ENCODE measurements at regions not wholly inside any gene's neighbourhood (a gene's known extent, or its start where the extent isn't known, plus 50 kb on each side); places are given as distances from the start of the nearest gene placed in this dataset.
"Not testable (repeated sequence)": the region's sequence is repeated elsewhere in the genome, so short reads cannot be mapped to it uniquely, and the experiment has no call there.

GRCh38 chr3:118144919-118145318 is 889.7 kb downstream of the IGSF11 start:
- Histone ChIP-seq H3K27me3 (ENCODE audit: insufficient read depth, low read length) (no peaks in the 10 kb centered on the region), H3K36me3 (ENCODE audit: insufficient read depth, low read depth, low read length) (no peaks in the 10 kb centered on the region), H3K4me1 (ENCODE audit: insufficient read depth, low read length) (no peaks in the 10 kb centered on the region), H3K27ac (ENCODE audit: low read length) (no peak overlapping the region), H3K9me3 (ENCODE audit: insufficient read depth, low read depth, low read length) (peaks cover 10% of the 10 kb centered on the region), H3K4me3 (ENCODE audit: low read length) (no peak overlapping the region), H3K9ac (ENCODE audit: low read depth, low read length) (no peak overlapping the region)

GRCh38 chr3:118146658-118147375 is 887.8 kb downstream of the IGSF11 start:
- H3K36me3 ChIP-seq (ENCODE audit: insufficient read depth, low read depth, low read length): no peaks in the 10 kb centered on the region
- no peak overlapping the region for H3K4me3 ChIP-seq (ENCODE audit: low read length)
- H3K4me1 ChIP-seq (ENCODE audit: insufficient read depth, low read length): no peaks in the 10 kb centered on the region
- H3K27ac ChIP-seq (ENCODE audit: low read length): no peak overlapping the region
- H3K9ac ChIP-seq (ENCODE audit: low read depth, low read length): no peak overlapping the region
- H3K9me3 ChIP-seq (ENCODE audit: insufficient read depth, low read depth, low read length): peaks cover 24% of the 10 kb centered on the region
- H3K27me3 ChIP-seq (ENCODE audit: insufficient read depth, low read length): no peaks in the 10 kb centered on the region

GRCh38 chr3:118151164-118151563 is 883.5 kb downstream of the IGSF11 start:
- Histone ChIP-seq H3K27ac (ENCODE audit: low read length) (no peak overlapping the region), H3K4me1 (ENCODE audit: insufficient read depth, low read length) (no peaks in the 10 kb centered on the region), H3K4me3 (ENCODE audit: low read length) (no peak overlapping the region), H3K27me3 (ENCODE audit: insufficient read depth, low read length) (no peaks in the 10 kb centered on the region), H3K9me3 (ENCODE audit: insufficient read depth, low read depth, low read length) (peaks cover 32% of the 10 kb centered on the region), H3K36me3 (ENCODE audit: insufficient read depth, low read depth, low read length) (no peaks in the 10 kb centered on the region), H3K9ac (ENCODE audit: low read depth, low read length) (no peak overlapping the region)

- H3K4me1 ChIP-seq (ENCODE audit: insufficient read depth, low read length); H3K27ac ChIP-seq (ENCODE audit: low read length); H3K4me3 ChIP-seq (ENCODE audit: low read length); H3K9ac ChIP-seq (ENCODE audit: low read depth, low read length); H3K36me3 ChIP-seq (ENCODE audit: insufficient read depth, low read depth, low read length); H3K27me3 ChIP-seq (ENCODE audit: insufficient read depth, low read length): not testable (repeated sequence)
- H3K9me3 ChIP-seq (ENCODE audit: insufficient read depth, low read depth, low read length): peaks cover 16% of the 10 kb centered on the region
These were observed 871.7 kb downstream of the IGSF11 start for GRCh38 chr3:118162627-118163588.

- Histone ChIP-seq H3K4me1 (ENCODE audit: insufficient read depth, low read length) (peaks cover 5% of the 10 kb centered on the region; the same call in 1 of the 2 replicates), H3K9ac (ENCODE audit: low read depth, low read length) (no peak overlapping the region), H3K27ac (ENCODE audit: low read length) (no peak overlapping the region), H3K4me3 (ENCODE audit: low read length) (no peak overlapping the region), H3K27me3 (ENCODE audit: insufficient read depth, low read length) (no peaks in the 10 kb centered on the region), H3K9me3 (ENCODE audit: insufficient read depth, low read depth, low read length) (peaks cover 15% of the 10 kb centered on the region), H3K36me3 (ENCODE audit: insufficient read depth, low read depth, low read length) (no peaks in the 10 kb centered on the region)
These were observed 869.2 kb downstream of the IGSF11 start for GRCh38 chr3:118165413-118165812.

GRCh38 chr3:118167571-118167970 is 867.1 kb downstream of the IGSF11 start:
- H3K36me3 ChIP-seq (ENCODE audit: insufficient read depth, low read depth, low read length): no peaks in the 10 kb centered on the region
- no peak overlapping the region for H3K27ac ChIP-seq (ENCODE audit: low read length)
- H3K27me3 ChIP-seq (ENCODE audit: insufficient read depth, low read length): no peaks in the 10 kb centered on the region
- H3K9ac ChIP-seq (ENCODE audit: low read depth, low read length): no peak overlapping the region
- peaks cover 5% of the 10 kb centered on the region; the same call in 1 of the 2 replicates for H3K4me1 ChIP-seq (ENCODE audit: insufficient read depth, low read length)
- H3K4me3 ChIP-seq (ENCODE audit: low read length): no peak overlapping the region
- peaks cover 6% of the 10 kb centered on the region for H3K9me3 ChIP-seq (ENCODE audit: insufficient read depth, low read depth, low read length)

- no peak overlapping the region for H3K4me3 ChIP-seq (ENCODE audit: low read length)
- H3K27me3 ChIP-seq (ENCODE audit: insufficient read depth, low read length): no peaks in the 10 kb centered on the region
- H3K27ac ChIP-seq (ENCODE audit: low read length): no peak overlapping the region
- H3K4me1 ChIP-seq (ENCODE audit: insufficient read depth, low read length): peaks cover 5% of the 10 kb centered on the region; the same call in 1 of the 2 replicates
- no peak overlapping the region for H3K9ac ChIP-seq (ENCODE audit: low read depth, low read length)
- H3K9me3 ChIP-seq (ENCODE audit: insufficient read depth, low read depth, low read length): peaks cover under 1% of the 10 kb centered on the region; the same call in 1 of the 2 replicates
- no peaks in the 10 kb centered on the region for H3K36me3 ChIP-seq (ENCODE audit: insufficient read depth, low read depth, low read length)
These were observed 866.5 kb downstream of the IGSF11 start for GRCh38 chr3:118168175-118168574.

- Histone ChIP-seq H3K4me1 (ENCODE audit: insufficient read depth, low read length) (peaks cover 5% of the 10 kb centered on the region; the same call in 1 of the 2 replicates), H3K27me3 (ENCODE audit: insufficient read depth, low read length) (no peaks in the 10 kb centered on the region), H3K27ac (ENCODE audit: low read length) (no peak overlapping the region), H3K9me3 (ENCODE audit: insufficient read depth, low read depth, low read length) (no peaks in the 10 kb centered on the region), H3K36me3 (ENCODE audit: insufficient read depth, low read depth, low read length) (no peaks in the 10 kb centered on the region), H3K9ac (ENCODE audit: low read depth, low read length) (no peak overlapping the region), H3K4me3 (ENCODE audit: low read length) (no peak overlapping the region)
These were observed 863.3 kb downstream of the IGSF11 start for GRCh38 chr3:118171236-118171852.

- Histone ChIP-seq H3K36me3 (ENCODE audit: insufficient read depth, low read depth, low read length) (no peaks in the 10 kb centered on the region), H3K4me3 (ENCODE audit: low read length) (no peak overlapping the region), H3K27ac (ENCODE audit: low read length) (no peak overlapping the region), H3K27me3 (ENCODE audit: insufficient read depth, low read length) (no peaks in the 10 kb centered on the region), H3K9ac (ENCODE audit: low read depth, low read length) (no peak overlapping the region), H3K9me3 (ENCODE audit: insufficient read depth, low read depth, low read length) (no peaks in the 10 kb centered on the region), H3K4me1 (ENCODE audit: insufficient read depth, low read length) (no peaks in the 10 kb centered on the region)
These were observed 853.8 kb downstream of the IGSF11 start for GRCh38 chr3:118180853-118181252.

GRCh38 chr3:118181274-118181673 is 853.4 kb downstream of the IGSF11 start:
- no peak overlapping the region for H3K9ac ChIP-seq (ENCODE audit: low read depth, low read length)
- no peaks in the 10 kb centered on the region for H3K4me1 ChIP-seq (ENCODE audit: insufficient read depth, low read length)
- no peak overlapping the region for H3K4me3 ChIP-seq (ENCODE audit: low read length)

GRCh38 chr3:118186051-118186450 is 848.6 kb downstream of the IGSF11 start:
- Histone ChIP-seq H3K4me1 (ENCODE audit: insufficient read depth, low read length) (no peaks in the 10 kb centered on the region), H3K9me3 (ENCODE audit: insufficient read depth, low read depth, low read length) (no peaks in the 10 kb centered on the region), H3K4me3 (ENCODE audit: low read length) (no peak overlapping the region), H3K27me3 (ENCODE audit: insufficient read depth, low read length) (no peaks in the 10 kb centered on the region), H3K9ac (ENCODE audit: low read depth, low read length) (no peak overlapping the region), H3K36me3 (ENCODE audit: insufficient read depth, low read depth, low read length) (no peaks in the 10 kb centered on the region), H3K27ac (ENCODE audit: low read length) (no peak overlapping the region)

More at GRCh38 chr3:118181274-118181673, 853.4 kb downstream of the IGSF11 start:
- no peak overlapping the region for H3K27ac ChIP-seq (ENCODE audit: low read length)
- H3K27me3 ChIP-seq (ENCODE audit: insufficient read depth, low read length): no peaks in the 10 kb centered on the region
- no peaks in the 10 kb centered on the region for H3K36me3 ChIP-seq (ENCODE audit: insufficient read depth, low read depth, low read length)
- H3K9me3 ChIP-seq (ENCODE audit: insufficient read depth, low read depth, low read length): no peaks in the 10 kb centered on the region

All from iPS-20b (cell line).